GM23338 (cell line): ENCODE measurements at regions not wholly inside any gene's neighbourhood (a gene's known extent, or its start where the extent isn't known, plus 50 kb on each side); places are given as distances from the start of the nearest gene placed in this dataset.

Experiments
- CTCF ChIP-seq, 2 experiments: fragments of 200-600 bp in 1 of 2; sonication (generic) in 1 of 2; conservative IDR thresholded peaks; 2 replicates each; pipeline versions ENCODE4 v1.5.1 to v1.6.1; 2016 to 2017; ENCODE audit warnings: antibody characterized with exemption in 2 of 2, low read depth in 2 of 2, mild to moderate bottlenecking in 2 of 2, moderate library complexity in 1 of 2
- ETS1 ChIP-seq: IDR thresholded peaks from 2 replicates; pipeline ENCODE4 v1.6.1; 2016; ENCODE audit warnings: antibody characterized with exemption
- EZH2 ChIP-seq: fragments of 200-600 bp; sonication (generic); IDR thresholded peaks from one replicate; pipeline ENCODE4 v1.8.0; 2017; ENCODE audit warnings: antibody characterized with exemption, mild to moderate bottlenecking, low read depth; ENCODE audit not compliant: unreplicated experiment
- EZH2phosphoT487 ChIP-seq: fragments of 200-600 bp; sonication (generic); IDR thresholded peaks from one replicate; pipeline ENCODE4 v1.8.1; 2018; ENCODE audit warnings: antibody characterized with exemption; ENCODE audit not compliant: unreplicated experiment
- POLR2AphosphoS5 ChIP-seq: IDR thresholded peaks from 2 replicates; pipeline ENCODE4 v1.6.1; 2016; ENCODE audit warnings: antibody characterized with exemption, low read depth
- ZNF331 ChIP-seq: fragments of 250-450 bp; sonication (Bioruptor Pico); IDR thresholded peaks from 2 replicates; pipeline ENCODE4 v1.5.0; 2020; ENCODE audit warnings: low read depth, mild to moderate bottlenecking, moderate library complexity

DNA sequence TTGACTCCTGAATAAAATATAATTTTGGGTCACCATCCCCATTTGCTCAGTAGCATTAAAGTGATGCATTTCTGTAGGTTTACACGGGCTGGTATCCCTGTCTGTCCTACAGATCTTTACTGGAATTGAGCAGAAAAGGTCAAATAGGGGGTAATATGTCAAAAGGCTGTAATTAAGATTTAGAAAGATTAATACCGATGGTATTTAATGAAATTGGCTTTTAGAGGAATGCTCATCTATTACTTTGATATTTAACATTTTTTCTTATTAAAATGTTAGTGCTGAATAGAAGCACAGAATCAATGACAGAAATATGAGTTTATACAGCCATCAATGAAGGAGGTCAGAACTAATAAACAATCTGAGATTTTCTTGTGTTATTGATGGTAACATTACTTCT, 1762.2 kb upstream of the WWC1 start:
- TF ChIP-seq CTCF (conservative IDR thresholded peaks at IDR 0.05; ENCODE audit: low read depth in 2 of 2): no peak
- TF ChIP-seq EZH2: no peak
- no peak for TF ChIP-seq ETS1
- TF ChIP-seq EZH2phosphoT487: no peak
- no peak for TF ChIP-seq POLR2AphosphoS5
- no peak for TF ChIP-seq ZNF331 (CRISPR knock-in tag)
